ENCODE measurements at regions not wholly inside any gene's neighbourhood (a gene's known extent, or its start where the extent isn't known, plus 50 kb on each side); places are given as distances from the start of the nearest gene placed in this dataset.

DNA sequence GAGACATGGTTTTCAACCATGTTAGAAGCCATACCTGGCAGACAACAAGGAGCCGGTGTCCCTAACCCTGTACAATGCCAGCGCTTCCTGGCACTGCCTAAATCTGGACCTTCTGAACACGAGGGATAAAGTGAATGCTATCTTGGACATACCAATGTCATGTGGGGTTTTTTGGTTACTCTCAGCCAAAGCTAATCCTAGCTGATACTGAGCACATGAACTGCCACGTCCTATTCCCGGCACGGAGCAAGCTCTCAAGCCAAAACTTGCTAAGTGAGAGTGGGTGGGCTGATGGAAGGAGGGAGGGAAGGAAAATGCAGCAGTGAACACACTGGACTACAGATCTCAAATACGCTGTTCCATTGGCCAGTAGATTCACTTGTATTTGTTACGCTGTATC is 226.1 kb downstream of the BCOR start:
- TF ChIP-seq EZH2 (IDR thresholded peaks at IDR 0.05; ENCODE audit: insufficient read depth, poor library complexity, severe bottlenecking) (no peak), EZH2phosphoT487 (IDR thresholded peaks at IDR 0.05; ENCODE audit: insufficient read depth, low read depth) (no peak)
